NCI-H2081 treated with DMSO at 0.1 percent for 48 hours (cell line): ENCODE measurements at regions not wholly inside any gene's neighbourhood (a gene's known extent, or its start where the extent isn't known, plus 50 kb on each side); places are given as distances from the start of the nearest gene placed in this dataset.
"Not testable (repeated sequence)": the region's sequence is repeated elsewhere in the genome, so short reads cannot be mapped to it uniquely, and the experiment has no call there.

Experiments used
- DNase-seq: peaks from one replicate; lab custom pipeline; 2025; lab: John Stamatoyannopoulos, UW

DNA sequence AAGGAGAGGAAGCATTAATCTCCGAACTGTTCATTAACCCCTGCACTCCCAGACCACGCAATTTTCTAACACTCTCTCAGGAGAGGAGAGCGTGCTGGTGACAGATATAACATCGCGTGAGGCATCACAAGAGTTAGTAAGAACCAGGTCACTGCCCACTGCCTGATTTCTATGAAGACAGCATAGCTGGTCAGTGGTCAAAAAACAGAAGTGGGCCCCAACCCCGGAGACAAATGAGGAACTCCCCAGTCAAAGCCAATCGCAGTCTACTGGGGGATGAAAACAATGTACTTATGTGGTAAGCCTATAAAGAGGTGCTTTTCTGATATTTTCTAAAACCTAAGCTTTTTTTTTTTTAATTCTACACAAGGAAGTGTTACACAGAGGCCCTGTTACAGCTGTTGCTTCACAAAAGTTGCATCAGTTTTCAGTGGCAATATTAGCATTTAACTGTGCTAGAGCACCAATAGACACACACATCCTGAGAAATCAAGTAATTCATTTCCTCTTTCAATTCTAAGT is 231.8 kb upstream of the IRF2BP2 start:
- DNase-seq: no peak

DNA sequence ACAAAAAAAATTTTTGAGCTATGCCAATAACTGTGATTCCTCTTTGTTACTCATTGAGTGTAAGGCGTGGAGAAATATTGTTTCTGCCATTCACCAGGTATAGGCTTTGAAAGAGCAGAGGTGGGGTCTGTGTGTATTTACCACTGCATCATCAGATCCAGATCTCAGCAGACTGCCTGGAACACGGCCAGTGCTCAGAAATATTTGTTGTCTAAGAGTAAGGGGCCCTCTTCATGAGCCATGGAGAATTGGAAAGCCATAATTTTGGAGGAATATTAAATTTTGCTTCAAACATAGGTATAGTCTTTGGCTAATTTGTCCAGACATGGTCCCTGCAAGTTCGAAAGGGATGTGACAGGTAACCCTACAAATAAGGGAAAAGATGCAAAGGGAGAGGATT is 231.3 kb upstream of the IRF2BP2 start:
- no peak for DNase-seq

DNA sequence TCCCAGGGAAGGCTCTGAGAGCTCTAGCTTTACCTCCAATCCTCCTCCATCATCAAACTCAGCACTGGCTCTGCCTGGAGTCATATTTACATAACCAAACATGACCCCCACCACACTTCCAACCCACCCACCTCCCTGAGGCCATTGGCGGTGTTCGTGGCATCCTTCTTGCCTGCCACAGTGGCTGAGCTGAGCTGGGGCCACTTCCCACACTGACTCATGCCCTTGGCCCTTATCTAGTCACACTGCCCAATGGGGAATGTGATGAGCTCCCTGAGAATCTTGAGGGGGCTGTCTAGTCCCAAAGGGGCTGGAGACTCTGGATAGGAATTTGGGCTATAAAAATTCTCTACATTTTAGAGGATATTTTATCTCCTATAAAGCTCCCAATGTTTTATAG is 230.9 kb upstream of the IRF2BP2 start:
- DNase-seq: no peak

DNA sequence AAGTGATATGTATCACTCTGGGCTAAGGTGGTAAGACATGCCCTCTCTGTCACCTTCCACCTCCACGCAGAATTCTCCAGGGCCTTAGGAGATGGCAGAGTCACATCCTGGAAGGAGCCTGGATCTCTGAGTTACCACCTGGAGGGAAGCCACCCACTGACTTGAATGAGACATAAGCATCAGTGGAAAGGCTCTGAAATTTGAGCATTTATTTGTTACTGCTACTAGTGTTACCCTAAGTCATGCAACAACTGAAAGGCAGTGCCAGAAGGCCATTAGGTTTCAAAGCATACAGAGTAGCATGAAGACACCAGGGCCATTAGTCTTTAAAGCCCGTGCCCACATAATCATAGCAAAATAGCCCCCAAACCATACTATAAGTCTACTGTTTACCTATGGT is 230.3 kb upstream of the IRF2BP2 start:
- DNase-seq: no peak

DNA sequence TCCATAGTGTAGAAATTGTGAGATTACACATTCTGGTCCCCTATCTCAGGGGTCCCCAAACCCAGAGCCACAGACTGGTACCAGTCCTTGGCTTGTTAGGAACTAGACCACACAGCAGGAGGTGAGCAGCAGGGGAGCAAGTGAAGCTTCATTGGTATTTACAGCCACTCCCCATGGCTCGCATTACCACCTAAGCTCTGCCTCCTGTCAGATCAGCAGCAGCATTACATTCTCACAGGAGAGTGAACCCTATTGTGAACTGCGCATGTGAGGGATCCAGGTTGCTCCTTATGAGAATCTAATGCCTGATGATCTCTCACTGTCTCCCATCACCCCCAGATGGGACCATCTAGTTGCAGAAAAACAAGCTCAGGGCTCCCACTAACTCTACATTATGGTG is 229.7 kb upstream of the IRF2BP2 start:
- no peak for DNase-seq

DNA sequence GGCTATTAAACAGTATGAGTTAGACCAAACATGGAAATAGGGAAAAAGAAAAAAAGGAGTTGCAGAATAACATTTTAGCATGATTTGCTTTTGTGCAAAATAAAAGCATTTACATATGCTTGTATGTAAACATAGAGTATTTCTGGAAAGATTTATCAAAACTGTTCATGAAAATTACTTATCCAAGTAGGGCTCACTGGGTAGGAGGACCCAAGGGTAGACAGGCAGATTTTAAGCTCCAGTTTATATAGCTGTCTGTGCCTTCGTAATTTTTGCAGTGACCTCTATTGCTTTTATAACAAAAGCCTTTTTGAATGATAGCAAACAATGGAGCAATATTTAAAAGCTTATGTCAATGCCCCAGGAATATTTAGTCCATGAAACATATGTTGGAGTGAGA is 228.8 kb upstream of the IRF2BP2 start:
- DNase-seq: no peak

DNA sequence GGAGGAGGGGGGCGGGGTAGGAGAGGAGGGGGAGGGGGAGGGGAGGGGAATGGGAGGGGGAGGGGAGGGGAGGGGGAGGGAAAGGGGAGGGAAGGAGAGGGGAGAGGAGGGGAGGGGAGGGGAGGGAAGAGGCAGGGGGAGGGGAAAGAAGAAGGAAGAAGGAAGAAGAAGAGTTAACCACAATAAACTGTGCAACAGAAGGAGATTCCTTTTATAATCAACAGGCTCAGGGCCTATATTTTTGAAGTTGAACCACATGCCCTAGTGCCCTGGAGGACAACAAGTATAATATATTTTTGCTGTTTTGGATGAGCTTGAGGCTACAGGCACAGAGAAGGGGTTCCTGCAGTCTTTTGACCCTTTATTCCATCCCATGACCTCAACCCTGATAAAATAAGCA is 228.2 kb upstream of the IRF2BP2 start:
- DNase-seq: no peak

DNA sequence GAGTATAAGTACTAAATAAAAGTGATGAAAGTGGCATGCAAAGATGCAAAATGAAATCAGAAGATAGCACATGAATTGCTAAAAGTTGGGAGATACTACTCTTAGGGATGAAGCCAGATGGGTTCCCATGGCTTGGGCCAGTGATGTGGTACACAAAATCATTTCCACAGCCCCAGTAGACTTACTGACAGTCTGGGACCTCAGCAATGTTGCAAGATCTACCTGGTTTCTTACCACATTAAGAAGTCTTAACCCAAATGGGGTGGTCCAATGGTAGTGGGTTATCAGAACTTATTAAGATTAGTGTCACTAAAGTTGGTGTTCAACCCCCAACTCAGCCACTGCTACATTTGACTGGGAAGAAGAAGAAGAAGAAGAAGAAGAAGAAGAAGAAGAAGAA is 227.7 kb upstream of the IRF2BP2 start:
- DNase-seq: no peak

DNA sequence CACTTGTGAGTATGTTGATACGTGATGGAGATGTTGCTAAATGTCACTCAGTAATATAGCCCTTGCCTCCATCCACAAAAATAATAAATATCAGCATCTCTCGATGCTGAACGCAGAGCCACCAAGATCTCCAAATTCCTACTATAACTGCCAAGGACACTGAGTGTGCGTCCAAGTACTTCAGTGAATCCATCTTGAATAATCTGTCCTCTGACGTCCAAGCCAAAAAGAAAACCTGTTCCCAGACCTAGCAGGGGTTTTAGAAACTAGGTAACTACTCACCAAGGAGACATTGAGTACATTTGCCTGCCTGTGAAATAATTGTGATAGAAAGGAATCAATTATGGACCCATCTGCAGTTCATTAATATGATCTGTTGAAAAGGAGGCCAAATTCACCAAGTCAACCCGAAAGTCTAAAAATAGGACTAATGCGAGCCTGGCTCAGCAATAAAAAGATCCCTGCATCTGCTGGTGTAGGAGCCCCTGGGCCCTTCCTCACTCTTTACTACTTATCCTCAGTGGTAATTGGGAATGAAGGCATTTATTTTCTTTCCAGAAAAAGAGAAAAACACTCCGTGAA is 226.9 kb upstream of the IRF2BP2 start:
- DNase-seq: no peak

DNA sequence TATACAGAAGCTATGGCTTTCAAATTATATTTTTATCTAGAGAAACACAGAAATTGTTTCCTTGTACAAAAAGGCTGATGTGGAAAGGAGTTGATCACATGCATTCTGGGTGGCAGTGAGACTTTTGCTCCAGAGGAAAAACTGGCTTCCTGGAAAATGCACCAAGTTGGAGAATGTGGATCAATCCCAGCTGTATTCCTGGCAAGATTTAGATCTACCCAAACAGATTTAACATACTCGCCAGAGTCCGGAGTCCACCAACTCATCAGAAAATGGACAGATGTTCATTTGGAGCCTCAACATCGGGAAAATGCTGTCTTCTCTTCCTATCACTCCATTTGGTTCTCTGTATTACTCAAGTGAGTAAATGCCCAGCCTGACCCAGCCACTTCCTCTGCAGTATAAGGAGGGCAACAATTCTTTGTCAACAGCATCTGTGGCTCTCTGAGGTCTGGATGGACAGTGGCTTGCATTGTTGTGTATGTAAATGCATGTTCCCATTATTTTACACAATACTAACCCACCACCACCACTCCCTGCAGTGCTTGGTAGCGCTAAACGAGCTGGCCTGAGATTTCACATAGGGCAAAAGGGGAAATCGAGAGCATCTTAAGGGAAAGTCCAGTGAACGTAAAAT is 226.2 kb upstream of the IRF2BP2 start:
- DNase-seq: no peak

DNA sequence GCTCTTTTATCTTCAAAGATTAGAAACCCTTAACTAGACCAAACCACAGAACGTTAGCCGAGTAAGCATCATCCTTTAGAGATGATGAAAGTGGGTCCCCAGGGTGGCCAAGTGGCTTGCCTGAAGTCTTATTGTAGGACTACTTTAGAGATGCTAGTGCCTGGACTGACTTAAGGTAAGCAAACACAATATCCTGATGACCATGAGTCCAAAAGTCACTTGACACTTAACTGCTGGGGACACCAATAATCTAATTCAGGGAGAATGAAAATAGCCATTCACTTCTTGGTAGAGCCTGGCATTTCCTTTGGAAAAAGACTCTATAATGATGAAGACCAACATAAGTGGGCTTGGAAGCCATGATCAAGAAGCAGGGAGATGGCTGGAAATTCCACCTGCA is 225.3 kb upstream of the IRF2BP2 start:
- DNase-seq: no peak

DNA sequence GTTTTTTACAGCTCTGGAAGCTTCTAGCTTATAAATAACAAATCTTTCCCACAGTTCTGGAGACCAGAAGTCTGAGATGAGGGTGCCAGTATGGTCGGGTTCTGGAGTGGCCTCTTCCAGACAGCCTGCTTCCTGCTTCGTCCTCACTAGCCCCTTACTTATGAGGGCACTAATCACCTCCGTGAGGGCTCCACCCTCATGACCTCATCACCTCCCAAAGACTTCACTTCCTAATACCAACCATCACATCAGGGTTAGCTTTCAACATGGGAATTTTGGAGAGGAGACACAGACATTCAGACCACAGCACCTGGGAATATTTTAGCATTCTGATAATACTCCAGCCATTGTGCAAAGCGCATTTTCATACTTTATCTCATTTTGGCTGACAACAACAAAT is 223.7 kb upstream of the IRF2BP2 start:
- no peak for DNase-seq

DNA sequence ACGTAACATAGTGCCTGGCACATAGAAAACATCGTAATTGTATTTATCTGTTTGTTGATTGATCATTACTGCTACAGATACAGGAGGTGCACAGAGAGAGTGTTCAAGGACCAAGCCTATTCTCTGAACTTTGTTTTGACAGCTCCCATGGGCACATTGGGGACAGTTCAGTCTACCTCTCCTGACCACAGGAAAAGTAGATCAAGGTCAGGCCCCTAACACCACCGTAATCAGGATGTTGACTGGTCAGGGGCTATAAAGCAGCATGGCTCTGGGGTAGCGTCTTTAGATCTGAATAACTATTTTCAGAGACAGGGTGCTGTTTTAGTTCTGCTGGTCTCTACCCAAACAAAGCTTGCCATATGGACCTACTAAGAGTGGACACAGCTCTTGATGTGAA is 223.1 kb upstream of the IRF2BP2 start:
- DNase-seq: no peak

DNA sequence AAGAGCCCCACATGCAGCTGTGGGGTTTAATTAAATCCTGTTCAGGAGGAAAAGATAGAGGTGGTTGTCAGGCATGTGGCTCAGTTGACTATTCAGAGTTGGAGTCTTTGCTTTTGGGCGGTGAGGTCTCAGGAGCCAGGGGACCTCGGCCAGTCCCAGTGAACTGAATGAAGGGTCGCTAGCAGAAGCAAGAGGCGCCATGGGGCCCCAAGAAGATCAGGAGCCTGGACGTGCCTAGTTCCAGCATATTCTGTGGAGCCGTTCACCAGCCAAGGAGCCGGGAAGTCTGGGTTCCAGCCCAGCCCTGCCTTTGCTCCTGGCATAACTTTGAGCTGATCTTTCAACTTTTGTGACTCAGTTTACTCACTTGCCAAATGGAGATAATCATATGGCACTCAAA is 217.7 kb upstream of the IRF2BP2 start:
- no peak for DNase-seq

DNA sequence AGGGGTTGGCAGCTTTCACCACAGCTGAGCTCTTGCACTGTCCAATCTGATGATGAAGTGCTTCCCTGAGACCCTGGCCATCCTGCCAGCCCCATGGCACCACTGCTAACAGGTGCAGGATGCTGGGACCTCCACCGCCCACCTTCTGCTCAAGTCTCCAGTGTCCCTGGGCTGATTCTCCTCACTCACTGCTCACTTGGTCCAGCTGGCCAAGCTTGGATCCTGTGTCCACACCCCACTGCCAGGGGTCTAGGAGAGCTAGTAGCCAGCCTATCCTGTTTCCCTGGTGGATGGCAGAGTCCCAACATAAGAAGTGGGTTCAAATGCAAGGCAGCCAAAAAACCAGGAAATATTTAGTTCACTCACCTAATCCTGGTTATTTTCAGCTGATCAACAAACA is 217.2 kb upstream of the IRF2BP2 start:
- DNase-seq: no peak

DNA sequence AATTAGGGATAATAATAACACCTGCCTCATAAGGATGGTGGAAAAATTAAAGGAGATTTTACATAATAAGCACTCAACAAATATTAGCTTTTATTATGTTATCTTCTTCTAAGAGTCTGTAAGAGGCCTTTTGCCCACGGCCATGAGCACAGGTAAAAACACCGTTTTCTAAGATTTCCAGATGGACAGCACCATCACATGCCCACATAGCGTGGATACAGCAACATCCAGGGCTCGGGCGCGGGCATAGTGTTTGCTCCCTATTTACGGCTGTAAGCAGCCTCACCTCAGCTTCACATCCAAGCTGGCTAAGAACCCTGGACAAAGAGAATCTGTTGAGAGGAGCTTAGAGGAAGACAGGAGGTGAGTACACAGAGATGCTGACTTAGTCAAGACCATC is 216.4 kb upstream of the IRF2BP2 start:
- no peak for DNase-seq

DNA sequence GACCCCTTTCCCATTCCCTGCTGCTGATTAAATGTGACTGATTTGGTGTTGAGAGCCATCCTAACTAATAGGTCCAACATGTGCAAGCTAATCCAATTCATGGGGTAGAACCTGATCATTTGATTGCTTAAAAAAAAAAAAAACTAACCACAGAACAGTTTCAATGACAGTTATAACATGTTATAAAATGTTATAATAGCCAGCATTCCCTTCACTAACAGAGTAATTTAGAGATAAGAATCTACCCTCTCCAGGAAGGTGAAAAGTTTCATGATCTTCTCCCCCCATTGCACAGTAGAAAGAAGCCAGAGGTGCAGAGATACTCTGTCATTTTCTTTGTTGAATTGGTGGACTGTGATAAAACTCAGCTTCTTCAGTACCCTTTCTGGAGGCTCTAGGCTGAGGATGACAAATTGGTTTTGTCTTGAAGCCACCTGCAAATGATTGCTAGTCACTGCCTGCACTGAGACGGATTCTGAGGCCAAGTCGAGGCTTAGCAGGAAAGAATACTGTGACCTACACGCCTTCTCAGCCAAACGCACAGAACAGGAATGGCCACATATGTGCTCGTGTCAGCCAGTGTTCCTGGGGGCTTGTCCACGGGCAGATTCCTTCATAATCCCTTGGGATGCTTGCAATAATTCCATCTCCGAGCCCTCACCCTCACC is 215.7 kb upstream of the IRF2BP2 start:
- DNase-seq: no peak

DNA sequence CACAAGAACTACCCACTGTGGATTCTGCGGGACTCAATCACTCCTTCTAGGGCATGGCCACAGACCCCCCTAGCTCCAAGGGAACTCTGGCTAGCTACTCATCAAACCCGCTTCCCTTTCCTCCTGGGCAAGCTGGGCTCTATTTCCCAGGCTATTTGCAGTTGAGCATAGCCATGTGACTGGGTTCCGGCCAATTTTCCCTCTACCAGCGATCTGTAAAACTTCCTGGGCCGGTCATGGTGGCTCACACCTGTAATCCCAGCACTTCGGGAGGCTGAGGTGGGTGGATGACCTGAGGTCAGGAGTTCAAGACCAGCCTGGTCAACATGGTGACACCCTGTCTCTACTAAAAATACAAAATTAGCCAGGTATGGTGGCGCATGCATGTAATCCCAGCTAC is 214.9 kb upstream of the IRF2BP2 start:
- not testable (repeated sequence) for DNase-seq

DNA sequence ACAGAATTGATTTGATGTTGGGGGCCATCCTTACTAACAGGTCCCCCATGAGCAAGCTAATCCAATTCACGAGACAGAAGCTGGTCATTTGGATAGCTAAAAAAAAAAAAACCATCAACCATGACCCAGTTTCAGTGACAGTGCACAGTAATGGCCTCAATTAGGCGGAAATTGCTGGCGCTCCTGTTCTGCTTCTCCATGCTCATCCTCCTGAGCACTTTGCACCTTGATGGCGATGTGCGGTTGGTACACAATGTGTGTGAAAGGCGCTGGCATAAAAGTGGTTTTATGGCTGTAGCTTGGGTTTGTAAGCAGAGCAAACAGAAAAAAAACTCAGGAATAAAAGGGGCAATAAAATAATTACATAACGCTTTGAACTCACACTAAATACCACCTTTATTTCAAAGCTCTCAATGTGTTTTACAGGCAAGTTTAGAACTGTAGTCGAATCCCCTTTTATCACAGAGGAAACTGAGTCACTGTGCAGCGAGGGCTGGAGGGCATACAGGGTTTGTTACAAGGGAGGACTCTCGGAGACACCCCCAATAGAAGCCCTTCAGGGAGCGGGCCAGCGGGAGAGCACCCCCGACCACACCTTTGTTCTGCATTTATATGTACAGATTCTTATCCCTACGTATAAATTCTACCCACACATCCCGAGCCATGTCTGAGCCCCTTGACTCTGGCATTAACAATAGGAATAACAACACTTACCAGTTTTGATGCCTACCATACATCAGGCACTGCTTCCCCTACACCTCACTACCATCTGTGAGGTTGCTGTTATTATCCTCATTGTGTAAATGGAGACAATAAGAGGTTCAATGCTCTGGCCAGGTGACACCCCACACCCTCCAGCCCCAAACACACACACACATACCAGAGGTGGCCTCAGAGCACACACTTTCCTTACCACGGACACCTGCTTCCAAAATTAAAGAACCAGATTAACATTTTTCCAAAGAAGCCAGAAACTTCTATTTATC is 213.5 kb upstream of the IRF2BP2 start:
- no peak for DNase-seq

DNA sequence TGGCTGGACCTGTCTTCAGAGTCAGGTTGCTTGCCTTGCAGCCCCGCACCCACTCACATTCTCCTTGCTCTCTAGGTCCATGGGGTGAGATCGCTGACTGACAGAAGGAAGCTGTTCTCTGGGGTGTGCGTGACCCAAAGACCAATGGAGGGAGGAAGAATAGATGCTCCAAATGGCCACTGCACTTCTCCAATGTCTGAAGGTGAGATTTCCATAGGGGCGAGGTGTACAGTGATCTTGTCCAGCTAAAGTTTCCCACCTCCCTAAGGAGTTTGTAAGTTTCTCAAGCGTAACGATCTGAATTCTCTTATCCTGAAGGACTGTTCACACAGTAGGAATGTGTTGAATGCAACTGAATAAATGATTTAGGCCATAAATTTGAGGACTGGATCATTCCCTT is 211.9 kb upstream of the IRF2BP2 start:
- DNase-seq: no peak

DNA sequence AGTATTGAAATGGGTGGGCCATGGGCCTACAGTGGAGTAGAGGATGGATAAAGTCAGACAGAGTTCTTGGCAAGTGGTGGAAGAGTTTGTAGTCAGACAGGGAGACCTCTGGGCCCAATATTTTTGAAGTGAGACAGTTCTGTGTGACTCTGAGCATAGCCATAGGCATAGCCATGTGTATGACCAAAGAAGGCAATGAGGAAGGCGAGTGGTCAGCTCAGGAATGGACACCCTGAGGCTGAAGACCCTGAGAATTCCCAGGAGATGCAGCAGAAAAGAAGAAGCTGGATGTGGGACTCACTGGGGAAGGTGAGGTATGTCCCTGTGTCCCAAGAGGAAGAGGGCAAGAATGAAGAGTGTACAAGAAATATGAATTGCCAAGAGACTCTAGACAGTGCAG is 210.6 kb upstream of the IRF2BP2 start:
- DNase-seq: no peak

DNA sequence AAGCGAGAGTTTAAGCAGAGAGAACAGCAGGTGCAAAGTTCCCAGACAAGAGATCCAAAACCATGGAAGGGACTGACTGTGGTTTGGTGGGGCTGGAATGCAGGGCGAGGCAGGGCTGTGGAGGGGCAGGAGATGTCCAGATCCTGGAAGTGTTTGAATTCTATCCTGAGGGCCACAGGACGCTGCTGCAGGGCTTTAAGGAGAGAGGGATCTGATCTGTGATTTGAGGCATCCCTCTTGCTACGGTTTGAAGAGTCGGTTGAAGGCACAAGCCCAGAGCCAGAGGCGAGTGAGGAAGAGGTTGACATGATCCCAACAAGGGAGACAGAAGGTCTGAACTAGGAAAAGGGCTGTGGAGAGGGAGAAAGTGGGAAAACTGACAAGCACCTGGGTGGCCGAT is 209.9 kb upstream of the IRF2BP2 start:
- DNase-seq: not testable (repeated sequence)

DNA sequence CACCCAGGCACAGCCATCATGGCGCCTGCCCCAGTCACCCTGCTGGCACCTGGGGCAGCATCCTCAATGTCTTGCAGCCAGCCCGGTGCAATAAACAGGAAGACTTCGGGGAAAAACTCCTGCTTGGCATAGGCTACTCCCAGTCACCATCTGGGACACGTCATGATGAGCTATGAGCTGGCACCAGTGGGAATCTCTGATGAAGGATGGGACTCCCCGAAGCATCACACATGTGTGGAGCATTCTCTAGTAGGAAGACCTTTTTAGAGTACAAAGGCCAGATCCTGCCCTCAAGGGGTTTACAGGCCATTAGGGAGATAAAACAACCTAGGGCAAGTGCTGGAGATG is 208.0 kb upstream of the IRF2BP2 start:
- not testable (repeated sequence) for DNase-seq
